GM19372 (cell line): ENCODE measurements at regions not wholly inside any gene's neighbourhood (a gene's known extent, or its start where the extent isn't known, plus 50 kb on each side); places are given as distances from the start of the nearest gene placed in this dataset.

Source experiments
- ATAC-seq: cut with Tn5 transposase; IDR thresholded peaks from one replicate; pipeline ENCODE4 v1.9.1; 2021; ENCODE audit warnings: mild to moderate bottlenecking, low read depth, moderate library complexity; ENCODE audit not compliant: unreplicated experiment

DNA sequence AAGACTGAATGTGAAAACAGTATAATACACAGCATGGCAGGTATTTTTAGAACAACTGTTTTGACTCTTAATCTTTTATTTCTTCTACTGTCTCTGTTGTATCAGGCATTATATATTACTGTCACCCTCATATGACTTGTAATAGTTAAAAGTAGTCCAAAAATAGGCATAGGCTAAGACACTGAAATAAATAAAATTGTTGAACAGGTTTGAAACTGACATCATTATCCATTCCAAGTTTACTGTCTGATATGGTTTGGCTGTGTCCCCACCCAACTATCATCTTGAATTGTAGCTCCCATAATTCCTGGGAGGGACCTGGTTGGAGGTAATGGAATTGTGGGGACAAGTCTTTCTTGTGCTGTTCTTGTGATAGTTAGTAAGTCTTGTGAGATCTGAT is 91.4 kb upstream of the CDH19 start:
- no peak for ATAC-seq

DNA sequence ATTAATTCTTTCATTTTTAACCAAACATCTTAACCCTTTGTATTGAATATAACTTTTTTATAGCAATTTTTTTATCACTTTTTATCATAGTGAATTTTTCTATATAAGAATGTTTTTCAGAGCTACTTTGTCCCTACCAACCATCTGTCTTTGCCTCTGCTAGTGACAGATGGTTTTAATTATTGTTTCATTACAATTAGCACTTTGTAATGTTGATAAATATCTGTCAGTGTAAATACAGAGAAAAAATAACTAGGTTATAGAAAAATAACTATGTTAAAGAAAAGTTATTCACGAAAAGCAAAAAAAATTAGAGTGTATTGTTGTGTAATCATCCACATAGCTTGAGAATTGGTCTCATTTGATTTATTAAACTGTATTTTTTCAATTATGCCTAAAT is 91.0 kb upstream of the CDH19 start:
- ATAC-seq: no peak

DNA sequence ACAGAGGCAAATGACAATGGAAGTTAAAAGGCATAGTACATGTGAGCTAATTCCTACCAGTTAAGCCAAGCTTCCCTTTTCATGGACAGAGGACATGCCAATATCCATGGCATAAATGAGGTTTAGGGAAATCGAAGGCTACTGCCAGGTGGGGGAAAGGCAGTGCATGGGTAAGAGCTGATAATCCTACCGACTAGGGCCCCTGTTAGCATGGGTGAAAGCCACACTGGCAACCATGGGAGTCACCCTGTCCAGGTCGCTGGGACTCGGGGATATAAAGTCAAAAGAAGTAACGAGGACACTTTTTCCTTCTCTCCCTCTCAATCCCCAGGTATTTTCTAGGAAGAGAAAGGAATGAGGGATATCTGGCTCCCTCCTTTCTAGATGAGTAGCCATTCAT is 83.7 kb upstream of the CDH19 start:
- no peak for ATAC-seq

DNA sequence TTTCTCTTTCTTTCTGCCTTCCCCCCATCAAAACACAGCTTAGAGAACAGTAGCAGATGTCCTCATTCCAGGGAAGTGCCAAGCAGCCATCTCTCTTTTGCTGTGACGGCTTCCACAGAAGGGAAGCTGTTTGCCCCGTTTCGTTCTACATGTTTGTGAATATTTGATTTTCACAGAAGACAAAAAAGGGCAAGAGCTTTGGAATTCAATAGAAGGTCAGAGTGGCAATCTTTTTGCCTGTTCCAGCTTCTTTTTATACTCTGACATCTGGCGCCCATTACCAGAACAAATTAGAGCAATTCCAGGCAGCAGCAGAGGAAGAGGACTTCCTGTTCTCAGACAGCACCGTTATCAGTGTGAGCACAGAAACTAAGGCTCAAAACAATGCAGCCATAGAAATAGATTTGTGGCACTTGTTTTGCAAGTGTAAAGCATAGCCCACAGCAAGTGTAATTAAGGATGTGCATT is 79.0 kb upstream of the CDH19 start:
- ATAC-seq: no peak

DNA sequence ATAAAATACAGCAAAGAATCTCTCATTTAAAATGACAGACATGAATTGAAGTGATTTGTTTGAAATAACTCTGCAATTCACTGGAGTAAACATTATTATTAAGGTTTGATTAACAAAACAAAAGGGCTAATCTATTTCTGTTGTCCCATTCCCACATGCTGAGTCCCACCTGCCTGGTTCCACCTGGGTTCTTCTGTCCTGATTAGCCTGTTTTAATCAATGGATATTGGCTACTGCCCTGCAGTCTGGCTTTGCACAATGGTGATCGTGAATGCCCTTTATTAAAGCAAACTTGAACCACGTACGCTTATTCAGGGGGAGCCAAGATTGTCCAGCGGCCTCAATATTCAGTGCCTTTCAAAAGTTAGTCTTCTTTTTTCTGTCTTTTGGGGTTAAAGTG is 72.8 kb upstream of the CDH19 start:
- ATAC-seq: no peak

DNA sequence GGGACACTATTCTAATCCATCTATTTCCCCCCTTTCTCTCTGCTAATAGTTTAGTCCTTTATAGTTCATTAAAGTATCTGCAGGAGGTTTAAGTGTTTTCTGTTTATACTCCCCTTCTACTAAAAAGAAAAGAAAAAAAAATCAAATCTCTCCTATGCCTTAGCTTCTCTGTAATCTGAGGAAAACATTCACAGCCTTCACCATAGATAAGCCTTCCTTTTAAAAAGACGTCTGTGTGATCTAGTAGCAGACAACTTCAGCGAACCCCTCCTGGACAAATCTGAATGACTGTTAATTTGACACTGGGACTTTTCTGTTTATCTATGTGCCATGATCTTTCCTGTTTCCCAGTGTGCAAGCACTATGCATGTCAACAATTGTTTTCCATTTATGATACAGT is 70.4 kb upstream of the CDH19 start:
- ATAC-seq: no peak

DNA sequence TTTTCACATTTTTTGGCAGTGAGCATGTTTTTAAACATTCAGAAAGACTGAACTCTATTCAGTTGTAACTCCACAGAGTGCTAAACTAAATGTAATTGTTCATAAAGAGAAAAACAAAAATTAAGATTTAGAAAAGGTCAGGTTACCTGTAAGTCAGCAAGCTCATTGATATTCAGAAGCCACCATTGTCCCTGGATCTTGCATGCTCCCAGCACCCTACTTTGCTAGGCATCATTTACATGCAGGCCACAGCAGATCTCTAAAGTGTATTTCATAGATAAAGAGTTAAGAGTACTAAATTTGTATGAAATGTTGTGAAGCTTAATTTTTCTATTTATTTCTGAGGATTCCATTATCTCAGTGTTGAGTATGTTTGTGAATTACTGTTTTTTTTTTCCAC is 64.8 kb upstream of the CDH19 start:
- no peak for ATAC-seq

DNA sequence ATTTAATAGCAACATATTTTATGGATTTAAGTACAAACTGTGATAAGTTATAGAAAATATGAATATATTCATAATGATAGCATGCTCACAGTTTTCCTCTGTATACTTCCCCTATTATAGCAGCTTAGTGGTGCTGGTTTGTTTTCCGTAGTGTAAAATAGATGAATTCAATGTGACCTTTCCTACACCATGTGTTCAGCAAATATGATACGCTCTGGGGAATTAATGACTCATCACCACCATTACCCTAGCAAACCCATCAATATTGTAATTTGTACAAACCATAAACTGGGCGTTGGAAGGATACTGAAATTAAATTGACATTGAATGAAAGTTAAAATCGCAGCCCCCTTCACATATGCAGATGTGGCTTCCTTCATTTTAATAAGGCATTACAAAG is 58.7 kb upstream of the CDH19 start:
- no peak for ATAC-seq

DNA sequence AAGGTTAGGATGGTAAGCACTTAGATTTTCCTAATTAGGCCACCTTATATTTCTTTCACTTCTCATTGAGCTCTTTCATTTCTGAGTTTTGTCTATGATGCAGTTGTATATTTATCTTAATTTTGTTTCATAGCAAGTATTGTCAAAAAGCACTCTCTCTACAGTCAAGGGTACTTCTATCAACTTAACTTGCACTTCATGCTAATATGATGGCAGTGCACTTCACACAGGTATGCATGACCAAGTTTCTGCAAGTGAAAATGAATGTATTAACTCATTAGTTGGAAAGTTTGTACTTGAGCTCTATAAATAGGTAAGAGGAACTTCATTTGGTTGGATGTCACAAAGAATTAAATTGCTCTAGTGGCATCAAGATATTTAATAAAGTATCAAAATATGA is 51.5 kb upstream of the CDH19 start:
- ATAC-seq: no peak
